Peyer's patch (tissue), 4 donors: ENCODE measurements at regions not wholly inside any gene's neighbourhood (a gene's known extent, or its start where the extent isn't known, plus 50 kb on each side); places are given as distances from the start of the nearest gene placed in this dataset.

ENCODE experiments used
- CTCF ChIP-seq, 6 experiments: fragments of 450-650 bp in 4 of 6; fragments of 200-600 bp in 2 of 6; sonication (generic) in 1 of 6; IDR thresholded peaks; one replicate each; pipeline ENCODE4 v1.5.1; 2017 to 2019; ENCODE audit warnings: antibody characterized with exemption in 6 of 6, mild to moderate bottlenecking in 3 of 6, moderate library complexity in 1 of 6
- POLR2A ChIP-seq, 2 donors: fragments of 450-650 bp; IDR thresholded peaks; one replicate each; pipeline ENCODE4 v1.5.1; 2017; ENCODE audit warnings: antibody characterized with exemption in 2 of 2, mild to moderate bottlenecking in 2 of 2, moderate library complexity in 2 of 2

- TF ChIP-seq CTCF (IDR thresholded peaks at IDR 0.05) (no peak), POLR2A (IDR thresholded peaks at IDR 0.05) (no peak)
Measured at GRCh38 chr5:164680216-164680615, 1174.8 kb downstream of the MAT2B start.
